ENCODE measurements at regions not wholly inside any gene's neighbourhood (a gene's known extent, or its start where the extent isn't known, plus 50 kb on each side); places are given as distances from the start of the nearest gene placed in this dataset.

- TF ChIP-seq EZH2phosphoT487 (IDR thresholded peaks at IDR 0.05; ENCODE audit: low read length) (no peak), CTCF (IDR thresholded peaks at IDR 0.05; ENCODE audit: low read length) (no peak), EZH2 (optimal IDR thresholded peaks at IDR 0.05; ENCODE audit: low read depth, low read length) (no peak)
Observed at GRCh38 chr5:32859211-32859641, 148.1 kb downstream of the NPR3 start.
